ENCODE measurements at regions not wholly inside any gene's neighbourhood (a gene's known extent, or its start where the extent isn't known, plus 50 kb on each side); places are given as distances from the start of the nearest gene placed in this dataset.

DNA sequence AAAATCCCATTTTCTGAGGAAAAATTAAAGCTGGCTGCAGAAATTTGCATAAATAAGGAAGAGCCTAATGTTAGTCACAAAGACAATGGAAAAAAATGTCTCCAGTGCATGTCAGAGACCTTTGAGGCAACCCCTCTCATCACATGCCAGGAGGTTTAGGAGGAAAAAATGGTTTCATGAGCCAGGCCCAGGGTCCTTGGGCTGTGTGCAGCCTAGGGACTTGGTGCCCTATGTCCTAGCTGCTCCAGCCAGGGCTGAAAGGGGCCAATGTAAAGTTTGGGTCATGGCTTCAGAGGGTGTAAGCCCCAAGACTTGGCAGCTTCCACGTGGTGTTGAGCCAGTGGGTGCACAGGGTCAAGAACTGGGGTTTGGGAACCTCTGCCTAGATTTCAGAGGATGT is 1252.6 kb downstream of the PCDH9 start:
- TF ChIP-seq, protein P1, sequence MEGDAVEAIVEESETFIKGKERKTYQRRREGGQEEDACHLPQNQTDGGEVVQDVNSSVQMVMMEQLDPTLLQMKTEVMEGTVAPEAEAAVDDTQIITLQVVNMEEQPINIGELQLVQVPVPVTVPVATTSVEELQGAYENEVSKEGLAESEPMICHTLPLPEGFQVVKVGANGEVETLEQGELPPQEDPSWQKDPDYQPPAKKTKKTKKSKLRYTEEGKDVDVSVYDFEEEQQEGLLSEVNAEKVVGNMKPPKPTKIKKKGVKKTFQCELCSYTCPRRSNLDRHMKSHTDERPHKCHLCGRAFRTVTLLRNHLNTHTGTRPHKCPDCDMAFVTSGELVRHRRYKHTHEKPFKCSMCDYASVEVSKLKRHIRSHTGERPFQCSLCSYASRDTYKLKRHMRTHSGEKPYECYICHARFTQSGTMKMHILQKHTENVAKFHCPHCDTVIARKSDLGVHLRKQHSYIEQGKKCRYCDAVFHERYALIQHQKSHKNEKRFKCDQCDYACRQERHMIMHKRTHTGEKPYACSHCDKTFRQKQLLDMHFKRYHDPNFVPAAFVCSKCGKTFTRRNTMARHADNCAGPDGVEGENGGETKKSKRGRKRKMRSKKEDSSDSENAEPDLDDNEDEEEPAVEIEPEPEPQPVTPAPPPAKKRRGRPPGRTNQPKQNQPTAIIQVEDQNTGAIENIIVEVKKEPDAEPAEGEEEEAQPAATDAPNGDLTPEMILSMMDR (IDR thresholded peaks at IDR 0.05 in 2 of 3, conservative IDR thresholded peaks at IDR 0.05 in 1 of 3; ENCODE audit: borderline replicate concordance in 1 of 3, insufficient read depth in 1 of 3, low read depth in 2 of 3, low read length in 2 of 3) = no peak
- TF ChIP-seq SIN3A (IDR thresholded peaks at IDR 0.05; ENCODE audit: low read depth) (no peak), REST (IDR thresholded peaks at IDR 0.05; ENCODE audit: low read depth) (no peak), EGR1 (IDR thresholded peaks at IDR 0.05; ENCODE audit: low read depth) (no peak), MAX (IDR thresholded peaks at IDR 0.05) (no peak), POLR2A (IDR thresholded peaks at IDR 0.05; ENCODE audit: borderline replicate concordance, extremely low read depth, insufficient read depth, insufficient read length) (no peak), ZFX (IDR thresholded peaks at IDR 0.05) (no peak), ZNF274 (IDR thresholded peaks at IDR 0.05; ENCODE audit: low read depth, low read length) (no peak)

Data from HCT116 (cell line).